Stomach (tissue), 4 donors: ENCODE measurements at regions not wholly inside any gene's neighbourhood (a gene's known extent, or its start where the extent isn't known, plus 50 kb on each side); places are given as distances from the start of the nearest gene placed in this dataset.

Experiments
- POLR2AphosphoS5 ChIP-seq, 3 donors: sonication (generic); formaldehyde crosslinking; IDR thresholded peaks; one replicate each; pipeline ENCODE4 v1.6.1; 2016; ENCODE audit warnings: antibody characterized with exemption in 3 of 3
- TF ChIP-seq, protein P1 (sequence below), 7 experiments: fragments of 450-650 bp in 4 of 7; fragments of 200-600 bp in 3 of 7; sonication (generic) in 3 of 7; IDR thresholded peaks; one replicate each; pipeline ENCODE4 v1.5.1; 2016 to 2019; ENCODE audit warnings: antibody characterized with exemption in 7 of 7, control low read depth in 2 of 7, mild to moderate bottlenecking in 1 of 7

DNA sequence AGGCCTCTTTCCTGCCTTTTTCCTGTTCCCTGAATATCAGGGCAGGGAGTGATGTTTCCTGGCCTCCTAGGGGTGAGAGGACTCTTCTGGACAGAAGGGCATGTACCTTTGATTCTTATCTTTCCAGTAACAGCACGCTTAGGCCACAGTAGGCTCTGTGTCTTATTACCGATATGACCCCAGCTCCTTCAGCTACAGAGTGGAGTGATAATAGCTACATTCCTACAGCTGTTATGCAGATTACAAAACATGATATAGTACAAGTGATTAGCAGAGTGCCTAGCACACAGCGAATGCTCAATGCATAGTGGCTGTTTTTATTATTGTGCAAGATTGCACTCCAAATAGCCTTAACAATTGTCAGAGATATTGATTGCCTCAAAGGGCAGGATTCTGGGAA is 574.2 kb downstream of the CCSER2 start:
- TF ChIP-seq, protein P1, sequence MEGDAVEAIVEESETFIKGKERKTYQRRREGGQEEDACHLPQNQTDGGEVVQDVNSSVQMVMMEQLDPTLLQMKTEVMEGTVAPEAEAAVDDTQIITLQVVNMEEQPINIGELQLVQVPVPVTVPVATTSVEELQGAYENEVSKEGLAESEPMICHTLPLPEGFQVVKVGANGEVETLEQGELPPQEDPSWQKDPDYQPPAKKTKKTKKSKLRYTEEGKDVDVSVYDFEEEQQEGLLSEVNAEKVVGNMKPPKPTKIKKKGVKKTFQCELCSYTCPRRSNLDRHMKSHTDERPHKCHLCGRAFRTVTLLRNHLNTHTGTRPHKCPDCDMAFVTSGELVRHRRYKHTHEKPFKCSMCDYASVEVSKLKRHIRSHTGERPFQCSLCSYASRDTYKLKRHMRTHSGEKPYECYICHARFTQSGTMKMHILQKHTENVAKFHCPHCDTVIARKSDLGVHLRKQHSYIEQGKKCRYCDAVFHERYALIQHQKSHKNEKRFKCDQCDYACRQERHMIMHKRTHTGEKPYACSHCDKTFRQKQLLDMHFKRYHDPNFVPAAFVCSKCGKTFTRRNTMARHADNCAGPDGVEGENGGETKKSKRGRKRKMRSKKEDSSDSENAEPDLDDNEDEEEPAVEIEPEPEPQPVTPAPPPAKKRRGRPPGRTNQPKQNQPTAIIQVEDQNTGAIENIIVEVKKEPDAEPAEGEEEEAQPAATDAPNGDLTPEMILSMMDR (IDR thresholded peaks at IDR 0.05): no peak
- TF ChIP-seq POLR2AphosphoS5 (IDR thresholded peaks at IDR 0.05): no peak
